ENCODE measurements at regions not wholly inside any gene's neighbourhood (a gene's known extent, or its start where the extent isn't known, plus 50 kb on each side); places are given as distances from the start of the nearest gene placed in this dataset.
"Not testable (repeated sequence)": the region's sequence is repeated elsewhere in the genome, so short reads cannot be mapped to it uniquely, and the experiment has no call there.

DNA sequence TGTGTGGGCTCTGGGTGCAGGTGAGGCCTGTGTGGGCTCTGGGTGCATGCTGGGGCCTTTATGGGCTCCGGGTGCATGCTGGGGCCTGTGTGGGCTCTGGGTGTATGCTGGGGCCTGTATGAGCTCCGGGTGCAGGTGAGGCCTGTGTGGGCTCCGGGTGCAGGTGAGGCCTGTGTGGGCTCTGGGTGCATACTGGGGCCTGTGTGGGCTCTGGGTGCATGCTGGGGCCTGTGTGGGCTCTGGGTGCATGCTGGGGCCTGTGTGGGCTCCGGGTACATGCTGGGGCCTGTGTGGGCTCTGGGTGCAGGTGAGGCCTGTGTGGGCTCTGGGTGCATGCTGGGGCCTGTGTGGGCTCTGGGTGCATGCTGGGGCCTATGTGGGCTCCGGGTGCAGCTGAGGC, 80.5 kb upstream of the ACKR3 start:
- not testable (repeated sequence) for TF ChIP-seq KDM1A (IDR thresholded peaks at IDR 0.05; ENCODE audit: borderline replicate concordance); MXI1 (IDR thresholded peaks at IDR 0.05; ENCODE audit: low read depth, low read length); POU2F2 (IDR thresholded peaks at IDR 0.05; ENCODE audit: borderline replicate concordance, low read depth, low read length); HCFC1 (IDR thresholded peaks at IDR 0.05; ENCODE audit: low read length); TAF1 (IDR thresholded peaks at IDR 0.05; ENCODE audit: borderline replicate concordance, low read depth, low read length); NR2C2 (IDR thresholded peaks at IDR 0.05; ENCODE audit: borderline replicate concordance, control insufficient read depth, insufficient read length, low read depth)
- TF ChIP-seq, protein P1, sequence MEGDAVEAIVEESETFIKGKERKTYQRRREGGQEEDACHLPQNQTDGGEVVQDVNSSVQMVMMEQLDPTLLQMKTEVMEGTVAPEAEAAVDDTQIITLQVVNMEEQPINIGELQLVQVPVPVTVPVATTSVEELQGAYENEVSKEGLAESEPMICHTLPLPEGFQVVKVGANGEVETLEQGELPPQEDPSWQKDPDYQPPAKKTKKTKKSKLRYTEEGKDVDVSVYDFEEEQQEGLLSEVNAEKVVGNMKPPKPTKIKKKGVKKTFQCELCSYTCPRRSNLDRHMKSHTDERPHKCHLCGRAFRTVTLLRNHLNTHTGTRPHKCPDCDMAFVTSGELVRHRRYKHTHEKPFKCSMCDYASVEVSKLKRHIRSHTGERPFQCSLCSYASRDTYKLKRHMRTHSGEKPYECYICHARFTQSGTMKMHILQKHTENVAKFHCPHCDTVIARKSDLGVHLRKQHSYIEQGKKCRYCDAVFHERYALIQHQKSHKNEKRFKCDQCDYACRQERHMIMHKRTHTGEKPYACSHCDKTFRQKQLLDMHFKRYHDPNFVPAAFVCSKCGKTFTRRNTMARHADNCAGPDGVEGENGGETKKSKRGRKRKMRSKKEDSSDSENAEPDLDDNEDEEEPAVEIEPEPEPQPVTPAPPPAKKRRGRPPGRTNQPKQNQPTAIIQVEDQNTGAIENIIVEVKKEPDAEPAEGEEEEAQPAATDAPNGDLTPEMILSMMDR (IDR thresholded peaks at IDR 0.05 in 2 of 3, conservative IDR thresholded peaks at IDR 0.05 in 1 of 3; ENCODE audit: control insufficient read depth in 2 of 3, extremely low read depth in 1 of 3, insufficient read depth in 1 of 3, low read depth in 3 of 3, low read length in 3 of 3): not testable (repeated sequence)
- TF ChIP-seq, protein P2, sequence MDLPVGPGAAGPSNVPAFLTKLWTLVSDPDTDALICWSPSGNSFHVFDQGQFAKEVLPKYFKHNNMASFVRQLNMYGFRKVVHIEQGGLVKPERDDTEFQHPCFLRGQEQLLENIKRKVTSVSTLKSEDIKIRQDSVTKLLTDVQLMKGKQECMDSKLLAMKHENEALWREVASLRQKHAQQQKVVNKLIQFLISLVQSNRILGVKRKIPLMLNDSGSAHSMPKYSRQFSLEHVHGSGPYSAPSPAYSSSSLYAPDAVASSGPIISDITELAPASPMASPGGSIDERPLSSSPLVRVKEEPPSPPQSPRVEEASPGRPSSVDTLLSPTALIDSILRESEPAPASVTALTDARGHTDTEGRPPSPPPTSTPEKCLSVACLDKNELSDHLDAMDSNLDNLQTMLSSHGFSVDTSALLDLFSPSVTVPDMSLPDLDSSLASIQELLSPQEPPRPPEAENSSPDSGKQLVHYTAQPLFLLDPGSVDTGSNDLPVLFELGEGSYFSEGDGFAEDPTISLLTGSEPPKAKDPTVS (IDR thresholded peaks at IDR 0.05; ENCODE audit: low read depth, low read length): not testable (repeated sequence)
